Ramos (cell line): ENCODE measurements at regions not wholly inside any gene's neighbourhood (a gene's known extent, or its start where the extent isn't known, plus 50 kb on each side); places are given as distances from the start of the nearest gene placed in this dataset.

Experiments
- in situ Hi-C: fragments of 300-500 bp; cut with MboI; formaldehyde crosslinking; loops from one replicate; pipeline ENCODE4 v1.14.3; 2022; ENCODE audit warnings: low sequenced_read_pairs; ENCODE audit not compliant: unreplicated experiment

GRCh38 chr15:46714950-46715349 lies 1002.4 kb upstream of the SEMA6D start:
- in situ Hi-C loops: no loop called here

- in situ Hi-C loops: no loop called here
These were observed 994.0 kb upstream of the SEMA6D start for GRCh38 chr15:46723308-46723707.

- in situ Hi-C loops: no loop called here
These were observed 985.2 kb upstream of the SEMA6D start for GRCh38 chr15:46732060-46732459.

DNA sequence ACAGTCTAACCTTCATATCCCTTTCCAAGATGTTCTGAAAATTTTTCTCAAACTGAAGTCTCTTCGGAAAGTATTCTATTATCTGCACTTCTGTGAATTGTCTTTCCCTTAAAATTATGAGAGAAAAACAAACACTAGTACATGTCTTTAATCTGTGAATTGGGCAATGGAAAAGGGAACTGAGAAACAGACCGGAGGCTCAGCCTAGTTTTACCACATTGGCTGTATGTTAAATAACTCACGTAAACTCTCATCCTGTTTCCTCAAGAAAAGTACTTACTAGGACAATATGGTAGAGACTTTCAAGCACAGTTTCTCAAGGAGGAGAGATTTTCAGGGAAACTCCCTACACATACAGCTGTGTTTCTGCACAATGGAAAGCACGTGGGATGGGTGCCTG lies 982.2 kb upstream of the SEMA6D start:
- in situ Hi-C loops: no loop called here

DNA sequence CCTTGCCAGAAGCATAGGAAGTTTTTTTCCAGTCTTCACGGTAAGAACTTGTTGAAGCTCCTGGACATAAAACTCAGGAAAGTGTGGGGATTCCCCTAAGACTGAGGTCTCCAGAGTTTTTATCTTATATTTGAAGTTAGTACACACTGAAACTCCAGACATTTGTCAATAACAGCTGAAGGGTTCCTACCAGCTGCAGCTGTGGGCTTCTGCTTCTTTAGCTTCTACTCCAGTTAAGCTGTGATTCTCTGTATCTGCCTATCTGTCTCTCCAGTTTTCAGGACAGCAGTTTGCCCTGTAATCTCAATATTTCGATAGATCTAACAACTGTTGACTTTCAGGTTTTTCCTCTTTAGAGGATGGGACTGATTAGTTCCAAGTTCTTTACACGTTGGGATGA lies 966.0 kb upstream of the SEMA6D start:
- in situ Hi-C loops: no loop called here

DNA sequence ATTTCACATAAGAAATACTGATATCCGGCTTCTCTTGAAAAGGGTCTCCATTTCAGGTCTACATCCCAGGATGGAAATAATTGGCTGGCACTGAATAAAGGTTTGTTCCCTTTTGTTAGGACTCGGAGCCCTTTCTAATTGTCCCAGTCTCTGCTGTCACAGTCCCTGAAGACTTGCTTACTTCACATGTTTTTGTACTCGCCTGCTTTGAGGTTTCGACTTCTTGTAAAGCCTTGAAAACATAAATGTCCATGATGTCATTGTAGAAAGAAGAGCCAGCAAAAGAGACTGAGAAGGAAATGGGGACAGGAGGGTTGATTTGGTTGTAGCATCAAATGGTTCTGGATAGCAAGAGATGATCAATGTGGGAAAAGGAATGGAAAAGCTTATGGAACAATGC lies 963.4 kb upstream of the SEMA6D start:
- in situ Hi-C loops: no loop called here

DNA sequence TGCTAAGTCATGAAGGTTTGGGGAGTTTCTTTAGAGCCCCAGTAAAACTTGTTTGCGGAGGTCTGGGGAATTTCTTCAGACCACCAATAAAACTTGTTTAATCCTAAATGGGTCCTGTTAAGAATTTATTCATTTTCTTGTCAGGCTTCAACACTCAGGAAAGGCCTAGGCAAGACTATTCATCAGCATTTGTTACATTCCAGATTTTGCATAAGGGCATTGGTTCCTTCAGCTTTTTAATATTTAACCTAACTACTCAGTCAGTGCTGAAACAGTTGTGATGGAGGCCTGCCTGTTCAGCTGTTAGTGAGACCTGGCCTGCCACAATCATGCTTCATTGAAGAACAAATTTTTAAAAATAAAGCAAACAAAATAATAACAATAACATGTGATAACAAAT lies 954.2 kb upstream of the SEMA6D start:
- in situ Hi-C loops: no loop called here

GRCh38 chr15:46764851-46765250 lies 952.5 kb upstream of the SEMA6D start:
- in situ Hi-C loops: no loop called here

DNA sequence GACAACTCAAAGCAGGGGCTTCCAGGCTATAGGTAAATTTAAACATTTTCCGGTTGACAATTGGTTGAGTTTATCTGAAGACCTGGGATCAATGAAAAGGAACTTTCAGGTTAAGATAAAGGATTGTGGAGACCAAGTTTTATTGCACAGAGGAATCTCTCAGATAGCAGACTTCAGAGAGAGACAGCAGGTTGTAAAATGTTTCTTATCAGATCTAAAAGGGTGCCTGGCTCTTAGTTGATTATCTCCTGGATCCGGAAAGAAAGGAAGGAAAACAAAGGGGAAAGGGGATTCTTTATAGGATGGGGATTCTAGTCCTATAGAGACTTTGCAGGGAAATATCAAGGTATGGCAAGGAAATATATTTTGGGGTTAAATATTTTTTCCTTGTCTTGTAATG lies 951.3 kb upstream of the SEMA6D start:
- in situ Hi-C loops: no loop called here

DNA sequence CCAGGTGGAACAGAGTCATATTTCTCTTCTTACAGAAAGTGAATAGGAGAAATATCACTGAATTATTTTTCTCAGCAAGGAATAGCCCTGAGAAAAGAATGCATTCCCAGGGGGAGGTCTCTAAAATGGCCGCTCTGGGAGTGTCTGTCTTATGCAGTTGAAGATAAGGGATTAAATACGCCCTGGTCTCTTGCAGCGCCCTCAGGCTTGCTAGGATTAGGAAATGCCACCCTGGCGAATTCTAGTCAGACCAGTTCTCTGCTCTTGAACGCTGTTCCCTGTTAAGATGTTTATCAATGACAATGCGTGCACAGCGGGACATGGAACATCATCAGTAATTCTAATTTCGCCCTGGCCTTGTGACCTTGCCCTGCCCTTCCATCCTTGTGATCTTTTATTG lies 949.0 kb upstream of the SEMA6D start:
- in situ Hi-C loops: no loop called here

GRCh38 chr15:46773016-46773415 lies 944.3 kb upstream of the SEMA6D start:
- in situ Hi-C loops: no loop called here

DNA sequence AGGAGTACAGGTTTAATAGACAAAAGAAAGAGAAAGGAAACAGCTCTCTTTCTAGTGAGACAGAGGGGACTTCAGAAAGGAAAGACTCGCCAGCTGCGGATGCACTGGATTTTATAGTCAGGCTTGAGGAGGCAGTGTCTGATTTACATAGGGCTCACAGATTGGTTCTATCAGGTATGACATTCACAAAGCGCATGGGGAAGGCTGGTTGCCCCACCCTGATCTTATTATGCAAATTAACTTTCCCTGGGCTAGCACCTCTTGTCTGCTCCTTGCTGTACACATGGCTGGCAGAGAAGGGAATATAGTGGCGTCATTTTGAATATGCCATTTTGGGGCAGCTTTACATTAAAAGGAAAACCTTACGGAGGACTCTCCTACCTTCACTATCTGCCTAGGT lies 938.4 kb upstream of the SEMA6D start:
- in situ Hi-C loops: no loop called here

GRCh38 chr15:46786590-46787285 lies 930.6 kb upstream of the SEMA6D start:
- in situ Hi-C loops: no loop called here

DNA sequence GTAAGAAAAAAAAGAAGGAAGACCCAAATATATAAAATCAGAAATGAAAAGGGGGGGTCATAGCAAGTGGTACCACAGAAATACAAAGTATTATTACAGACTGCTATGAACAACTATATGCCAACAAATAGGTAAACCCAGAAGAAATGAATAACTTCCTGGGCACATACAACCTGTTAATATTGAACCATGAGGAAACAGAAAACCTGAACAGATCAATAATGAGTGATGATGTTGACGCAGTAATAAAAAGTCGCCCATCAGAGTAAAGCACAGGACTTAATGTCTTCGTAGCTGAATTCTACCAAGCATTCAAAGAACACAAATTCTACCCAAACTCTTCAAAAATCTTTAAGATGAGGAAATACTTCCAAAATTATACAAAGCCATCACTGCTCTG lies 921.6 kb upstream of the SEMA6D start:
- in situ Hi-C loops: no loop called here

GRCh38 chr15:46808834-46809233 lies 908.5 kb upstream of the SEMA6D start:
- in situ Hi-C loops: no loop called here

- in situ Hi-C loops: no loop called here
These were observed 902.1 kb upstream of the SEMA6D start for GRCh38 chr15:46815240-46815639.

DNA sequence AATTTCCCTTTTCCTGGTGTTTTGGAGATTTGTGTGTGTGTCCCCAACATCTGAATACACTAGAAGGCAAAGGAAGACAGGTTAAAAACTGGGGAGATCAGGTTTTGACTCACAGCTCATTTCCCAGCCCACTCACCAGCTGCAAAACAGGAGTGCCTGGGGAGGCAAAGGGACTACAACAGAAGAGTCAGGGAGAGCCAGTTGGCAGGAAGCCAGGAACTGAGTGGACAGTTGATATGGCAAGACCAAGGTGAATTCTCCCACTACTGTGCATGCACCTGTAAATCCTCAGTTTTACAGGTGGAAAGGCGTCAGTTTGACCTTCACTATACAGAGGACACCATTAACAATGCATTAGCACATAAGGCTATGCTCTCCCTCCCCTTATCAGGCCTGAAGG lies 901.5 kb upstream of the SEMA6D start:
- in situ Hi-C loops: no loop called here

DNA sequence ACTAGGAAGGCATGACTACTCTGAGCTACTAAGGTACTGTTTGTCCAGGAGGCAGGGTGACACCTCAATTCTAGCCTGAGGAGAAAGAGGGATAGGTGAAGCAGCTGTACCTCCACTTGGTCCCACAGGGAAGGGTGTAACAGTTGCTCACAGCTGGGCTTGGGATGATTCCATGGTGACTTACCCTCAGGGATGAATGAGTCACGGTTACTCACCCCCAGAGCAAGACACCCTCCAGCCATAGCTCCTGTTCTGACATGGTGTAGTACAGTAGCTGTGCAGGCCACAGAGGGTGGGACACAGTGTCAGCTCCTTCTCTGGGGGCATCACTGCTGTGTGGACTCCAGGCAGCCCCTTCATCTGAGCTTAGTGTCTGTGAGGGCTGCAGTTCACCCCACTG lies 868.6 kb upstream of the SEMA6D start:
- in situ Hi-C loops: no loop called here

- in situ Hi-C loops: no loop called here
These were observed 863.7 kb upstream of the SEMA6D start for GRCh38 chr15:46853600-46853999.

GRCh38 chr15:46854564-46854963 lies 862.7 kb upstream of the SEMA6D start:
- in situ Hi-C loops: no loop called here

GRCh38 chr15:46855388-46855787 lies 861.9 kb upstream of the SEMA6D start:
- in situ Hi-C loops: no loop called here

GRCh38 chr15:46856839-46857502 lies 860.3 kb upstream of the SEMA6D start:
- in situ Hi-C loops: no loop called here
